ENCODE measurements at regions not wholly inside any gene's neighbourhood (a gene's known extent, or its start where the extent isn't known, plus 50 kb on each side); places are given as distances from the start of the nearest gene placed in this dataset.

DNA sequence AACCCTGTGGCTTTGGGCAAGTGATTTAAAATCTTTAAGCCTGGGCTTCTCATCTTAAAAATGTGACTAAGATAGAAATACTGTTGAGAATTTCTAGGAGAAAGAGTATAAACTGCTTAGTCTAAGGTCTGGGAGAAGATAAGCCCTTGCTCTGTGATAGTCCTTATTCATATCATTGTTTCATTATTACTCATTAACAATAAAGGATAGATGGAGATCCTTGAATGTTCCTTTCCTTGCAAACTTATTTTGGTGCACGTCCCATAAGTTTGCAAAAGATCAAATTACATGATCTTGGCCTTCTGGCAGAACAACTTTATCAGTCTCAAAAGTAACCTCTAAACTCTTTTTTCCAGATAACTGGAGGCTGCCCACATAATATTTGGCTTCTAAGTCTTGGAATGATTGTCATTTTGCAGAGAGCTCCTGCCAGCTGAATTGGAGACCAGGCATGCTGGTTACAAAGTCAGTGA, 138.3 kb downstream of the FAM124B start:
- 50% methylated on average over 1 of the region's 1 CpG for WGBS (ENCODE audit: insufficient coverage, low coverage, low lambda C conversion rate, missing lambda C conversion rate)
- H3K4me3 ChIP-seq = no peak overlapping the region
- H3K4me1 ChIP-seq = no peaks in the 10 kb centered on the region
- H3K27me3 ChIP-seq = no peaks in the 10 kb centered on the region
- ATAC-seq (no peak), DNase-seq (no peak)
- no peak overlapping the region for H3K27ac ChIP-seq
- no peaks in the 10 kb centered on the region for H3K36me3 ChIP-seq
- TF ChIP-seq POLR2A (IDR thresholded peaks at IDR 0.05) = no peak
- TF ChIP-seq, protein P1, sequence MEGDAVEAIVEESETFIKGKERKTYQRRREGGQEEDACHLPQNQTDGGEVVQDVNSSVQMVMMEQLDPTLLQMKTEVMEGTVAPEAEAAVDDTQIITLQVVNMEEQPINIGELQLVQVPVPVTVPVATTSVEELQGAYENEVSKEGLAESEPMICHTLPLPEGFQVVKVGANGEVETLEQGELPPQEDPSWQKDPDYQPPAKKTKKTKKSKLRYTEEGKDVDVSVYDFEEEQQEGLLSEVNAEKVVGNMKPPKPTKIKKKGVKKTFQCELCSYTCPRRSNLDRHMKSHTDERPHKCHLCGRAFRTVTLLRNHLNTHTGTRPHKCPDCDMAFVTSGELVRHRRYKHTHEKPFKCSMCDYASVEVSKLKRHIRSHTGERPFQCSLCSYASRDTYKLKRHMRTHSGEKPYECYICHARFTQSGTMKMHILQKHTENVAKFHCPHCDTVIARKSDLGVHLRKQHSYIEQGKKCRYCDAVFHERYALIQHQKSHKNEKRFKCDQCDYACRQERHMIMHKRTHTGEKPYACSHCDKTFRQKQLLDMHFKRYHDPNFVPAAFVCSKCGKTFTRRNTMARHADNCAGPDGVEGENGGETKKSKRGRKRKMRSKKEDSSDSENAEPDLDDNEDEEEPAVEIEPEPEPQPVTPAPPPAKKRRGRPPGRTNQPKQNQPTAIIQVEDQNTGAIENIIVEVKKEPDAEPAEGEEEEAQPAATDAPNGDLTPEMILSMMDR (IDR thresholded peaks at IDR 0.05) = no peak
- H3K9me3 ChIP-seq = no peaks in the 10 kb centered on the region
- intact Hi-C loops (cut with DNase I) = no loop called here

DNA sequence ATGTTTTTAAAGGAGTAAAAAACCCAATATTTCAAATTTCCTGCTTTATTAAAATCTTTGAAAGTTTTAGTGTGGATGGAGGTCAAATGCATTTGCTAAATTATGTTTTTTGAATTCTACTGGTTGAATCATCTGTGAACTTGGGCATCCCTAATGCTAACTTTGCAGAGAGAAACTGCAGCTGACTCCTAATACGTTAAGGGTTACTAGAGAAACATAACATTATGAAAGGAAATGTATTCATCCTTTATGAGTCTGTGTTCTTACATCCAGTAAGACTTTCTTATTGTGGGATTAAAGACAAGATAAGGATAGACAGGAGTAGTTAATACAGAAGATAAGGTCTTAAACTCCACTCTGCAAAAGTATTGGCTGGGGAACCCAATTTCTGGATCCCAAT, 140.6 kb downstream of the FAM124B start:
- no peaks in the 10 kb centered on the region for H3K4me1 ChIP-seq
- WGBS (ENCODE audit: insufficient coverage, low coverage, low lambda C conversion rate, missing lambda C conversion rate) = 92% methylated on average over 1 of the region's 1 CpG
- H3K27me3 ChIP-seq = no peaks in the 10 kb centered on the region
- H3K27ac ChIP-seq = no peak overlapping the region
- H3K36me3 ChIP-seq = no peaks in the 10 kb centered on the region
- intact Hi-C loops (cut with DNase I) = no loop called here
- no peak for DNase-seq
- no peak for ATAC-seq
- no peaks in the 10 kb centered on the region for H3K9me3 ChIP-seq
- H3K4me3 ChIP-seq = no peak overlapping the region
- TF ChIP-seq, protein P1 (IDR thresholded peaks at IDR 0.05) = no peak
- no peak for TF ChIP-seq POLR2A (IDR thresholded peaks at IDR 0.05)

GRCh38 chr2:224260372-224261020, 141.4 kb downstream of the FAM124B start:
- TF ChIP-seq, protein P1 (IDR thresholded peaks at IDR 0.05) = no peak
- TF ChIP-seq POLR2A (IDR thresholded peaks at IDR 0.05) = no peak
- H3K27me3 ChIP-seq = no peaks in the 10 kb centered on the region
- 42% methylated on average over 5 of the region's 7 CpGs for WGBS (ENCODE audit: insufficient coverage, low coverage, low lambda C conversion rate, missing lambda C conversion rate)
- ATAC-seq (no peak), DNase-seq (no peak)
- intact Hi-C loops (cut with DNase I) = no loop called here
- H3K36me3 ChIP-seq = no peaks in the 10 kb centered on the region
- no peaks in the 10 kb centered on the region for H3K9me3 ChIP-seq
- H3K27ac ChIP-seq = no peak overlapping the region
- no peak overlapping the region for H3K4me3 ChIP-seq
- H3K4me1 ChIP-seq = no peaks in the 10 kb centered on the region

DNA sequence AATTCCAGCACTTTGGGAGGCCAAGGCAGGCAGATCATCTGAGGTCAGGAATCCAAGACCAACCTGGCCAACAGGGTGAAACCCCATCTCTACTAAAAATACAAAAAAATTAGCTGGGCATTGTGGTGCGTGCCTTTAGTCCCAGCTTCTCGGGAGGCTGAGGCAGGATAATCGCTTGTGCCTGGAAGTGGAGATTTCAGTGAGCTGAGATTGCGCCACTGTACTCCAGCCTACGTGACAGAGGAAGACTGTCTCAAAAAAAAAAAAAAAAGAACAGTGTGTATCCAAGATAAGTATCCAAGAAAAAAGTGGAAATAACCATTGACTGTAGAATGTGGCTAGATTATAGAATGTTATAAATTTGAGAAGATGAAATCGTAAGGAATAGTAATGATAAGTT, 142.1 kb downstream of the FAM124B start:
- no peaks in the 10 kb centered on the region for H3K4me1 ChIP-seq
- intact Hi-C loops (cut with DNase I) = no loop called here
- no peak for DNase-seq
- no peak overlapping the region for H3K27ac ChIP-seq
- no peaks in the 10 kb centered on the region for H3K36me3 ChIP-seq
- no peak overlapping the region for H3K4me3 ChIP-seq
- no peaks in the 10 kb centered on the region for H3K27me3 ChIP-seq
- WGBS (ENCODE audit: insufficient coverage, low coverage, low lambda C conversion rate, missing lambda C conversion rate) = 76% methylated on average over 6 of the region's 6 CpGs
- no peak for ATAC-seq
- no peaks in the 10 kb centered on the region for H3K9me3 ChIP-seq
- TF ChIP-seq POLR2A (IDR thresholded peaks at IDR 0.05) = no peak

GRCh38 chr2:224258059-224258458, 143.8 kb downstream of the FAM124B start:
- Histone ChIP-seq H3K9me3 (no peaks in the 10 kb centered on the region), H3K4me1 (no peaks in the 10 kb centered on the region), H3K36me3 (no peaks in the 10 kb centered on the region), H3K27ac (no peak overlapping the region), H3K4me3 (no peak overlapping the region), H3K27me3 (no peaks in the 10 kb centered on the region)
- no peak for TF ChIP-seq POLR2A (IDR thresholded peaks at IDR 0.05)
- TF ChIP-seq, protein P1 (IDR thresholded peaks at IDR 0.05) = no peak
- no peak for ATAC-seq
- 82% methylated on average over 2 of the region's 2 CpGs for whole genome bisulfite sequencing (ENCODE audit: insufficient coverage, low coverage, low lambda C conversion rate, missing lambda C conversion rate)
- no peak for DNase-seq
- intact Hi-C loops (cut with DNase I) = no loop called here

Data from right lobe of liver (tissue), 6 donors.